Stimulated activated CD4-positive, alpha-beta T cell treated with anti-CD3 and anti-CD28 coated beads, Interleukin-15, amount 100 ng/mL, for 24 hours (primary cell): ENCODE measurements at regions not wholly inside any gene's neighbourhood (a gene's known extent, or its start where the extent isn't known, plus 50 kb on each side); places are given as distances from the start of the nearest gene placed in this dataset.

Experiments
- DNase-seq: peaks from one replicate; pipeline ENCODE4 v3.0.0-alpha.2; 2020

DNA sequence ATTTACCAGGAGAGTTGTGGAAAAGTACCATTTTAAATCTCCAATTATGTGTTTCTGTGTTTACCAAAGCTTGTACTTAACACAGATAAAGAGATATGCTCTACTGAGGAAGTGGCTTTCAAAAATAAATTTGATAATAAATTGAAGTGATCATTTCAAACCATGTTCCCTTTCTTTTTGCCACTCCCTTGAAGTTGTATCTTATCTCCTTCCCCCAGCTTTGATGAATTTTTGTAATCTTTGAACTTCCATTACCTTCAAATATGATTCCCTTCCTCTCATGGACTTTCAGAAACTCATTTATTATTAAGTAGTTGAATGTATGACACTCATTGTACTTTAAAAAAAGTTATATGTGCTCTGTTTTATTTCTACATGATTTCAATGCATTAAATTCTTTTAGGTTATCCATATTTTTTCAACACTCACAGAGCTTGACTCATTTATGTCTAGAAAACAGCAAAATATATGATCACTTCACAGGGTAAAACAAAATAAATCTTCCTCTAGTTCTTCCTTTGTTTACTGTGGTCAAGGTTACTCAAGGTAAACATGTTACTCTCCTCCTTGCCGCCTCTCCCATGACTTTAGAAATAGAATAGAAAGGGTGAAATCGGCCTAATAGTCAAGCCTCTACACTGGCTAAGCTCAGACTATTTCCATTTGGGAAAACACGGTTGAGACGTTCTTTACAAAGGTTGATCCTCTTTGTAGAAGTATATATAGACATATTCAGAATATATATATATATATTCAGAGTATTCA is 251.2 kb upstream of the SPRY2 start:
- DNase-seq: no peak

DNA sequence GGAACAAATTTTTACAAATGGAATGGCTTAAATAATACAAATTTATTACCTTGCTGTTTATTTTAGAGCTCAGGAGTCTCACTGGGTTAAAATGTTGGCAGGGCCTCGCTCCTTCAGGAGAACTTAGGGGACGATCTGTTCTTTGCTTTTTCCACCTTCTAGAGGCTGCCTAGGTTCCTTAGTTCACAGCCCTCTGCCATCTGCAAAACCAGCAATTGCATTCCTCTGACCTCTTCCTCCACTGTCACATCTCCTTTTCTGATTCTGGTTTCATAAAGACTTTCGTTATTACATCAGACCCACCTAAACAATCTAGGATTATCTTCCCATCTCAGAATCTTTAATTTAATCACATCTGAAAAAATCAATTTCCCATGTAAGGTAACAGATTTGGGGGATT is 249.6 kb upstream of the SPRY2 start:
- DNase-seq: no peak

DNA sequence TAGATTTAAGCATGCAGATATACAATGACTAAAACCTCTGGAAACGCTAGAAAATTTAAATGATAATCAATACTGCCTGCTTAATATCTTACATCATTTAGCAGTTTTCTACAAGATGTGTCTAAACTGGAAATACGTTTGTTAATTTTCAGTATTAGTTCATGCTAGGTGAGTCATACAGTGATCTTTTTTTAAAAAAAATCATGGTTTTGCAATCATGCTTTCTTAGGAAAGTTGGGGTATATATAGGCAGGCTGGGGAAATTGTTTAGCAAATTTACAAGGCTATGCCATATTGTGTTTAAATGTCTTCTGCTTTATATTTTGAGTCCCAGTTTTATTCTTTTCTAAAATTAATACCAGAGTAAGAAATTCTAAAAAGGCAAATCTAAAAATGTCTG is 245.4 kb upstream of the SPRY2 start:
- no peak for DNase-seq

- no peak for DNase-seq
These were observed 244.6 kb upstream of the SPRY2 start for GRCh38 chr13:80585531-80585930.

DNA sequence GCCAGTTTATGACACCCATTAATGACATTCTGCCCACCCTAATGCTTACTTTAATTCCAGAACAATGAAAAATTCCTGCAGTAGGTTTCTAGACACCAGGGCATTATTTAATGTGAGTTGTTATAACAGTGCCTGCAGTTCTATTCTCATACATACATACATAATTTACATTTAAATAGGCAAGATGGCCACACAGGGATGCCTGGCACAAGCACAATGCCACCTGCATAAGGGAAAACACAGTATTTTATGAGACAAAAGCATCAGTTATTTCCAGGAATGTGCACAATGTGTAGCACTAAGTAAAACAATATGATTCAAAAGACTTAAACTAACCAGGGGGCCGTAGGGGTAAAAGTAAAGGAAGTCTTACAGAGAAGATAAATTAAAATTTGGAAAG is 243.9 kb upstream of the SPRY2 start:
- no peak for DNase-seq

GRCh38 chr13:80584306-80584705 is 243.4 kb upstream of the SPRY2 start:
- DNase-seq: no peak

DNA sequence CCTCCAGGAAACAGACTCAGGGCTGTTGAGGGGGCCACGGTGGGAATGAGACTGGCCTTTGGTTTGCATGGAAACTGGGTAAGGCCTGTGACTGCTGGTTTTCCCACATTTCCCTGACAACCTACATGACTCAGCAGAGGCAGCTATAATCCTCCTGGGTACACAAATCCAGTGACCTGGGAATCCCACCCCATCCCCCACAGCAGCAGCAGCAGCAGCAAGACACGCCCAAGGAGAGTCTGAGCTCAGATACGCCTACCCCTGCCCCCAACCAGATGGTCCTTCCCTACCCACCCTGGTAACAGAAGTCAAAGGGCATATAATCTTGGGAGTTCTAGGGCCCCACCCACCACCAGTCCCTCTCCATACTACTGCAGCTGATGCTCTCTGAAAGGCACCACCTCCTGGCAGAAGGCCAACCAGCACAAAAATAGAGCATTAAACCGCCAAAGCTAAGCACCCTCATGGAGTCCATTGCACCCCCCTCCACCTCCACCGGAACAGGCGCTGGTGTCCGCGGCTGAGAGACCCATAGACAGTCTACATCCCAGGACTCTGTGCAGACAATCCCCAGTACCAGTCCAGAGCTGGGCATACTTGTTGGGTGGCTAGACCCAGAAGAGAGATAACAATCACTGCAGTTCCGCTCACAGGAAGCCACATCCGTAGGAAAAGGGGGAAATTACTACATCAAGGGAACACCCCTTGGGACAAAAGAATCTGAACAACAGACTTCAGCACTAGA is 237.2 kb upstream of the SPRY2 start:
- DNase-seq: no peak

DNA sequence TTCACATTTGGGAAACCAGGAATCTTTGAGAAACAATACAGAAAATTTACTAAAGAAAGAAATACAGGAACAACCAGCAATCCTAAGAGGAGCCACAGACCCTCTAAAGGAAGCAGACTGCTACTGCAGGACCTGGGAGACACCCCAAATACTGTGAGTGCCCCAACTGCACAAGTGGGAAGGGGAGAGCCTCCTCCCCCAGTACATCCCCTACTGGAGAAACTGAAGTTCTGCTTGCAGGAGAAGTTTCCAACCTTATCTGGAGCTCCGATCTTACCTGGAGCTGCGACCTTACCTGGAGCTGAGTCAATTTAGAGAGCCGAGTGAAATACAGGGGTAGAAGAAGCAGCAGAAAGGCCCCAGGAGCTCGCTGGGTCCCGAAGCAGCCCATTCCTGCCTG is 236.4 kb upstream of the SPRY2 start:
- DNase-seq: no peak

DNA sequence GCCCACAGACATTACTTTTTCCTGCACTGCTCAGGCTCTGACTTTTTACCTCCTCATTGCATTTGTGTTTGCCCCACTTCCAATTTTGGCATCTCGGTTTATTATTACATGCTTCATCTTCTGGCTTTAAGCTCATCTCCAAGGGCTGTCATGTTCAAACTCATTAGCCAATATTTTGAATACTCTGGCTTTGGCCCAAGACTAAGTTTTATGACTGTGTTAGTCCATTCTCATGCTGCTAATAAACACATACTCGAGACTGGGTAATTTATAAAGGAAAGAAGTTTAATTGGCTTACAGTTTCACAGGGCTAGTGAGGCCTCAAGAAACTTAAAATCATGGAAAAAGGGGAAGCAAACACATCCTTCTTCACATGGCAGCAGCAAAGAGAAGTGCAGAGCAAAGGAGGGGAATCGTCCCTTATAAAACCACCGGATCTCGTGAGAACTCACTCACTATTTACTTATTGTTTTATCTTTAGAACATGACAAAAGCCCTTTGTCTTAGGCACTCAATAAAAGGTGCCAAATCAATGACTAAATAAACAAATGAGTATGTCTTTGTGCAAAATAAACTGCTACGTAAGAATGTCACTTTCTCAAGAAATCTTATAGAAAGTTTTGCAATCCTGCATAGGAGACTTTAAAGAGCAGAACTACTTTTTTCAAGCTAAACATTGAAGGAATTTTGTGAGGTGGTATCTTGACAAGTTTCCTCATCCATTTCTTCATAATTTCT is 233.4 kb upstream of the SPRY2 start:
- DNase-seq: no peak

GRCh38 chr13:80572923-80573316 is 232.0 kb upstream of the SPRY2 start:
- no peak for DNase-seq

DNA sequence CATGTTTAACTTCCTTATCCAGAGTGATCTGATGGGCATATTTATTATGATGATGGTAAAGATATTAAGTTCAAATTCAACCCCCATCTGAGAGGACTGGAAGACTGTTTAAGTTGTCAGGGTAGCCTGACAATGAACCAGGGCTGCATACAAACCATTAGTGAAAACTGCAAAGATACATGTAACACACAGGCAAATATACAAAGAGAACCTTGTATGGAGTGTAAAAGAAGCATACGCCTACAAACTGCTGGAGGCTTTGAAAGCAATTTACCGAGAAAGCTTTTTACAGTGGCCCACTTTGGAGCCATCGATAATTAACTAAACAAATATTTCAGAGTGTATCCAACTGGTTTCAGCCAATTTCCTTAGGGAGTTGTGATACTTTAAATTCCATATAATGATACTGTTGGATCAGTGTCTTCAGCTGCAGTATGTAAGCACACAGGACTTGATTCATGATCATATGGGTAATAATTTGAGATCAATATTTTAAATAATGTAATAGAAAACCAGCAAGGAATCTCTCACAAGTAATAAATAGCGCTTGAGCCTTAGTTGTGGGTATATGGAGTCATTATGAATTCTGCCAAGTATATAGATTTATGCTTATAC is 231.5 kb upstream of the SPRY2 start:
- no peak for DNase-seq

DNA sequence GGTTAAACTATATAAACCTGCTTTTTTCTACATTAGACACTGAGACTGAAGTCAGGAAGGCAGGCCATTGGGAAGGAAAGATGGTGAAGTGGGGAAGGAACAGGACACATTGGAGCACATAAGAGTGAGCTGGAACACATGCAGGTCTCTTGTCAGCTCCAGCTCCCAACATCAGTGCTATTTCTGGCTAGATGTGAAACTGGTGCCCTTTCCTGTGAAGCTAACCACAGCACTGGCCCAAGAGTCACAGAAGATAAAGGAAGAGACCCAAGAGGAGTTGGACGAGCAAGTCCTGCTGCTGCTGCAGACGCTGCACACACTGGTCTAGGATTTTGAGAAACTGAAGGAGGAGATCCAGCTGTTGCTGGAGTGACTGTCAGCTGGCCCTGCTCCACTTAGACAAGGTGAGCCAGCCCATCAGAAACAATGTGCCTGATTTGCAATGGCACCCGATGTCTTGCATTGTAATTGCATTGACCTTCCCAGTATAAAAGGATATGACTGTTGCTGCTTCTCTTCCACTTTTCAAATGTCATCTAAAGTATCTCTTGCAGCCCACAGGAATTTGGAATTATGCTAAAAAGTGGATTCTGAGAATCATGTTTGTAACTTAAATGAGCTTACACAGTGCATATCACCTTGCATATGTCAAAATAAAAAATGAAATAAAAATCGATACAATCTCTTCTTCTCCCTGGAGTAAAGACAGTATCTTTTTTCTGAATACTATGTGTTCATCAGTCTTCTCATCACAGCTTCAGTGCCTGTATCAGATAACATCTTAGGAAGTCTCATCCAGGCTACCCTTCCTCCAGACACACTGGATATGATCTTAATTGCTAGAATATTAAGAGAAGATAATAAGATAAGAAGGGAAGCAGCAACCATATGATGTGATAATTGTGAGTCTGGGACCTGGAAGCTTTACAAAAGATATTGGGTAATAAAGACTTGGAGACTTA is 230.7 kb upstream of the SPRY2 start:
- no peak for DNase-seq

DNA sequence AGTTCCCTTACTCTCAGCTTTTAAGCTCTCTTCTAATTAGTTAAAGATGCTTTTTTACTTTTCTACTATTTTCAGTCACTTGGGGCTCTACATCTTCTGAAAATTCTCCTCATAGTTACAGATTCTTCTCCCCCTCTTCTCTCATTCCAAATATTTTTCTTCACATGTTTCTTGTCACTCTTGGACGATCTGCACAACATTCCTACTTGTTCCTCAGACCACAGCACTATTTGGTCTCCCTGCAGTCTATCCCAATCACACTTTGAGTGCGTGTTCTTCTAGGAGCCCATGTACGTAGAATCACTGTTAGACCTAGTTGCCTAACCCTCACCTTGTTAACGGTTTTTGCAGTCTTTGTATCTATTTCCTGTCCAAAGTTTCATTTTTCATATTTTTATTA is 222.5 kb upstream of the SPRY2 start:
- no peak for DNase-seq

DNA sequence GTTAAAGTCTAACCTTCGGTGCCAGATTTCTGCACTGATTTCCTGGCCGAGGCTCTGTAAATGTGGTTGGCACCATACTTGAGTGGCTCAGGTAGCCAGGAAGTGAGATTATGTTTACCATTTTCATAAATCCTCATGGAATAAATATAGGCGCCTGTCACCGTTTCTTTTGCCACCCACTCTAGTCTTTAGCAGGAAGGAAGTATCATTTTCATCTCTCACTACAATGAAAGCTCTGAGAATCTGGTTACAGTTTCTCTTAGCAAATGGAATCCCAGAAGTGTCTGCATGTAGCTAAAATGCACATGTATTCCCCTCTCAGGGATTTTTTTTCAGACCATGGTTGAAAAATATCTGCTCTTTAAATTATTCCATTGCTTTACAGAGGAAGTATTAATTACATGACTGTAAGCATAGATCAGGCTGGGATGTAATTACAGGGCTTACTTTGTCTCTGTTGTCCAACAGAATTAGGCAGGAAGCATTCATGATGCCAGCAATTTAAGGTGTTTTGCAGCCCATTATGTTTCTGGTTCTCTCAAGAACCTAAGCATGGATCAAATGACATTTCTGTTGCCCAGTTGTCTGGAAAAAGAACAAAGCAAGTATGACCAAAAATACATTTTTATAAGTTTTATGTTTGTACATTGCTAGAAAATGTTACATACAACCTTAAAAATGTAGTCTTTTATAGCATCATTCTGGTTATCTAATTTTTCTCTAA is 221.7 kb upstream of the SPRY2 start:
- DNase-seq: no peak

- no peak for DNase-seq
These were observed 219.7 kb upstream of the SPRY2 start for GRCh38 chr13:80560609-80561008.

DNA sequence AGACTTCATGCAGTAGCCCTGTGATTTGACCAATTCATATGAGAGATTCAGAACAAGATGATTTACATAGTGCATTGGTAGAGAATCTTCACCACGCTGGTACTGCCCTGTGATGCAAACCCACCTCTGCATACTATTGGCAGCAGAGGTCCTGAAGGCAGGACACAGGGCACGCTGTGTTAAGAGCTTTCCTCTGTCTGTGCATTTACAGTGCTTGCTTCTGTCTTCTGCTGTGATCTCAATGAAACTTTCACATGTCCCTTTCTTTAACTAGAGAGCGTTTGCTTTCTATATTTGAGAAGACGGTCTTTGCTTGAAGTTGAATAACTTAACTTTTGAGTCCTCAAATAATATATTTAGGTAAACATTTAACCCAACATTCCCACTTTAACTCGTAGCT is 219.0 kb upstream of the SPRY2 start:
- no peak for DNase-seq

DNA sequence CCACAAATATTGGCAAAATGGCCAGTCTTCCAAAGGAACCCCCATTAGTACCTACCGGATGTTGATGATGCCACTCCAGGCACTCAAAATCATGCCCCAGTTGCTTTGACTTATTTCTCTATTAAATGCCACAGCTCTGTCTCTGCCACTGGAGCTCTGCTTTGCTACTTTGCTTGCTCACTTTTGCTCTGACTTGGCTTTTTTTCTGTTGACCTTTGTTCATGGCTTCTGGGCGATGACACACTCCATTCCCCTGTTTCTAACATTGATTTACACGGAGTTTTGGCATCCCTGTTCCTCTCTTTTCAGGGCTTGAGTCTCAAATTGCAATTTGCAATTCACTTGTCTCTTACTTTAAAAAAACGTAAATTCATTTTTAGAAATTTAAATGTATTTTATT is 217.1 kb upstream of the SPRY2 start:
- no peak for DNase-seq

GRCh38 chr13:80555796-80556678 is 215.1 kb upstream of the SPRY2 start:
- DNase-seq: no peak

GRCh38 chr13:80552851-80553440 is 212.0 kb upstream of the SPRY2 start:
- DNase-seq: no peak
